Smooth muscle cell (in vitro differentiated cells): ENCODE measurements at regions not wholly inside any gene's neighbourhood (a gene's known extent, or its start where the extent isn't known, plus 50 kb on each side); places are given as distances from the start of the nearest gene placed in this dataset.

Experiments
- DNase-seq: peaks from one replicate; lab custom pipeline; 2025; ENCODE audit not compliant: unreplicated experiment; lab: John Stamatoyannopoulos, UW
- H2AFZ ChIP-seq: fragments of 200-600 bp; sonication (generic); 2 replicates; pipeline ENCODE4 v1.6.0; 2016; ENCODE audit warnings: antibody characterized with exemption, low read depth, mild to moderate bottlenecking
- H3F3A ChIP-seq: fragments of 200-600 bp; sonication (generic); 2 replicates; pipeline ENCODE4 v1.6.0; 2017; ENCODE audit warnings: antibody characterized with exemption, low read depth
- H3K27ac ChIP-seq: fragments of 200-600 bp; sonication (generic); 2 replicates; pipeline ENCODE4 v1.5.1; 2016; ENCODE audit warnings: low read depth, mild to moderate bottlenecking
- H3K27me3 ChIP-seq: fragments of 200-600 bp; sonication (generic); 2 replicates; pipeline ENCODE4 v1.6.1; 2016; ENCODE audit warnings: low read depth, mild to moderate bottlenecking
- H3K36me3 ChIP-seq: fragments of 200-600 bp; sonication (generic); 2 replicates; pipeline ENCODE4 v1.5.1; 2016; ENCODE audit warnings: low read depth
- H3K4me1 ChIP-seq: fragments of 200-600 bp; sonication (generic); 2 replicates; pipeline ENCODE4 v1.5.1; 2016; ENCODE audit warnings: low read depth
- H3K4me2 ChIP-seq: fragments of 200-600 bp; sonication (generic); 2 replicates; pipeline ENCODE4 v1.6.0; 2016; ENCODE audit warnings: mild to moderate bottlenecking
- H3K4me3 ChIP-seq: fragments of 200-600 bp; sonication (generic); 2 replicates; pipeline ENCODE4 v1.5.1; 2016; ENCODE audit warnings: mild to moderate bottlenecking
- H3K79me2 ChIP-seq: fragments of 200-600 bp; sonication (generic); 2 replicates; pipeline ENCODE4 v1.6.0; 2016; ENCODE audit warnings: low read depth, mild to moderate bottlenecking
- H3K9ac ChIP-seq: fragments of 200-600 bp; sonication (generic); 2 replicates; pipeline ENCODE4 v1.6.0; 2016; ENCODE audit warnings: low read depth
- H3K9me3 ChIP-seq: fragments of 200-600 bp; sonication (generic); replicated peaks from 2 replicates; pipeline ENCODE4 v1.5.1; 2016; ENCODE audit warnings: low read depth
- H4K20me1 ChIP-seq: fragments of 200-600 bp; sonication (generic); 2 replicates; pipeline ENCODE4 v1.6.0; 2016; ENCODE audit warnings: low read depth
- CTCF ChIP-seq: fragments of 200-600 bp; sonication (generic); IDR thresholded peaks from 2 replicates; pipeline ENCODE4 v1.5.1; 2017; ENCODE audit warnings: borderline replicate concordance, mild to moderate bottlenecking, antibody characterized with exemption; ENCODE audit not compliant: insufficient read depth, poor library complexity, severe bottlenecking
- WGBS: methylation state at CpG from one replicate; pipeline ENCODE4 v1.1.7; 2016; ENCODE audit warnings: low lambda C conversion rate; 5-methylcytosine and 5-hydroxymethylcytosine counted together

- no peaks in the 10 kb centered on the region for H3F3A ChIP-seq
- no peak for TF ChIP-seq CTCF
- no peak overlapping the region for H2AFZ ChIP-seq
- no peak overlapping the region for H3K4me3 ChIP-seq
- H3K4me2 ChIP-seq: no peak overlapping the region
- H3K9me3 ChIP-seq: no peaks in the 10 kb centered on the region
- H3K27me3 ChIP-seq: no peaks in the 10 kb centered on the region
- H3K36me3 ChIP-seq: no peaks in the 10 kb centered on the region
- H3K27ac ChIP-seq: no peak overlapping the region
- no peaks in the 10 kb centered on the region for H3K79me2 ChIP-seq
- no peak overlapping the region for H3K9ac ChIP-seq
- no peaks in the 10 kb centered on the region for H4K20me1 ChIP-seq
- DNase-seq: no peak
- H3K4me1 ChIP-seq: no peaks in the 10 kb centered on the region
- WGBS: 94% methylated on average over 4 of the region's 4 CpGs
Observed at GRCh38 chr4:165707128-165707527, 165.9 kb upstream of the TLL1 start.

GRCh38 chr4:165709516-165709915, 163.5 kb upstream of the TLL1 start:
- Histone ChIP-seq H3K4me1 (no peaks in the 10 kb centered on the region), H3K4me2 (peak overlapping the region; percentile 5), H3K9me3 (no peaks in the 10 kb centered on the region), H4K20me1 (no peaks in the 10 kb centered on the region), H3K27ac (no peak overlapping the region), H2AFZ (no peak overlapping the region), H3K4me3 (no peak overlapping the region), H3K9ac (no peak overlapping the region), H3K27me3 (no peaks in the 10 kb centered on the region), H3F3A (no peaks in the 10 kb centered on the region), H3K36me3 (no peaks in the 10 kb centered on the region), H3K79me2 (no peaks in the 10 kb centered on the region)
- WGBS: 93% methylated on average over 7 of the region's 7 CpGs
- DNase-seq: no peak
- TF ChIP-seq CTCF: no peak

GRCh38 chr4:165709973-165710526, 163.0 kb upstream of the TLL1 start:
- Histone ChIP-seq H3K36me3 (no peaks in the 10 kb centered on the region), H3K79me2 (no peaks in the 10 kb centered on the region), H3K4me2 (peak overlapping the region; percentile 5), H4K20me1 (no peaks in the 10 kb centered on the region), H3K27me3 (no peaks in the 10 kb centered on the region), H2AFZ (no peak overlapping the region), H3F3A (no peaks in the 10 kb centered on the region), H3K4me1 (no peaks in the 10 kb centered on the region), H3K27ac (no peak overlapping the region), H3K9me3 (no peaks in the 10 kb centered on the region), H3K4me3 (no peak overlapping the region), H3K9ac (no peak overlapping the region)
- no peak for TF ChIP-seq CTCF
- DNase-seq: no peak
- WGBS: 77% methylated on average over 2 of the region's 2 CpGs

GRCh38 chr4:165711436-165711835, 161.6 kb upstream of the TLL1 start:
- no peak overlapping the region for H3K4me3 ChIP-seq
- no peak overlapping the region for H2AFZ ChIP-seq
- H4K20me1 ChIP-seq: no peaks in the 10 kb centered on the region
- H3K79me2 ChIP-seq: no peaks in the 10 kb centered on the region
- H3K4me2 ChIP-seq: no peak overlapping the region
- H3K9me3 ChIP-seq: no peaks in the 10 kb centered on the region
- no peak for TF ChIP-seq CTCF
- DNase-seq: no peak
- no peaks in the 10 kb centered on the region for H3F3A ChIP-seq
- H3K36me3 ChIP-seq: no peaks in the 10 kb centered on the region
- no peak overlapping the region for H3K27ac ChIP-seq
- no peak overlapping the region for H3K9ac ChIP-seq
- no peaks in the 10 kb centered on the region for H3K27me3 ChIP-seq
- WGBS: 91% methylated on average over 4 of the region's 4 CpGs
- H3K4me1 ChIP-seq: no peaks in the 10 kb centered on the region
